HCT116 (cell line): ENCODE measurements at regions not wholly inside any gene's neighbourhood (a gene's known extent, or its start where the extent isn't known, plus 50 kb on each side); places are given as distances from the start of the nearest gene placed in this dataset.
"Not testable (repeated sequence)": the region's sequence is repeated elsewhere in the genome, so short reads cannot be mapped to it uniquely, and the experiment has no call there.

Experiments
- CTCF ChIP-seq, 3 experiments: fragments of 200-600 bp in 1 of 3; sonication (generic) in 1 of 3; IDR thresholded peaks in 2 of 3; conservative IDR thresholded peaks in 1 of 3; 2 replicates each; pipeline ENCODE4 v1.5.1; 2012 to 2017; ENCODE audit warnings: low read depth in 2 of 3, low read length in 2 of 3, antibody characterized with exemption in 1 of 3, borderline replicate concordance in 1 of 3, control low read depth in 1 of 3, mild to moderate bottlenecking in 1 of 3, mixed read lengths in 1 of 3, mixed run types in 1 of 3, moderate library complexity in 1 of 3; ENCODE audit not compliant: insufficient read depth in 1 of 3
- POLR2AphosphoS5 ChIP-seq: IDR thresholded peaks from 2 replicates; pipeline ENCODE4 v1.6.1; 2011; ENCODE audit warnings: mild to moderate bottlenecking, low read depth, low read length, moderate library complexity
- SIN3A ChIP-seq: IDR thresholded peaks from 2 replicates; pipeline ENCODE4 v1.6.1; 2012; ENCODE audit warnings: low read depth
- SP1 ChIP-seq: IDR thresholded peaks from 2 replicates; pipeline ENCODE4 v1.6.1; 2012; ENCODE audit warnings: low read depth
- YY1 ChIP-seq: IDR thresholded peaks from 2 replicates; pipeline ENCODE4 v1.6.1; 2011; ENCODE audit warnings: low read length, low read depth, moderate library complexity, mild to moderate bottlenecking; ENCODE audit not compliant: insufficient replicate concordance; ENCODE audit errors: extremely low read depth
- ZNF274 ChIP-seq: fragments of 200-500 bp; sonication (Bioruptor generic); IDR thresholded peaks from 2 replicates; pipeline ENCODE4 v1.6.1; 2014; ENCODE audit warnings: mild to moderate bottlenecking, low read depth, low read length, inconsistent platforms

- not testable (repeated sequence) for TF ChIP-seq SIN3A; CTCF (IDR thresholded peaks at IDR 0.05 in 2 of 3, conservative IDR thresholded peaks at IDR 0.05 in 1 of 3; ENCODE audit: borderline replicate concordance in 1 of 3, insufficient read depth in 1 of 3, low read depth in 2 of 3, low read length in 2 of 3); YY1; POLR2AphosphoS5; ZNF274; SP1
Observed at GRCh38 chr12:73605925-73606324, 931.7 kb upstream of the ATXN7L3B start.
